GM19238 (cell line): ENCODE measurements at regions not wholly inside any gene's neighbourhood (a gene's known extent, or its start where the extent isn't known, plus 50 kb on each side); places are given as distances from the start of the nearest gene placed in this dataset.

Experiments used
- DNase-seq: peaks from one replicate; pipeline ENCODE4 v3.0.0; 2011; ENCODE audit warnings: low spot score; ENCODE audit not compliant: insufficient read length

DNA sequence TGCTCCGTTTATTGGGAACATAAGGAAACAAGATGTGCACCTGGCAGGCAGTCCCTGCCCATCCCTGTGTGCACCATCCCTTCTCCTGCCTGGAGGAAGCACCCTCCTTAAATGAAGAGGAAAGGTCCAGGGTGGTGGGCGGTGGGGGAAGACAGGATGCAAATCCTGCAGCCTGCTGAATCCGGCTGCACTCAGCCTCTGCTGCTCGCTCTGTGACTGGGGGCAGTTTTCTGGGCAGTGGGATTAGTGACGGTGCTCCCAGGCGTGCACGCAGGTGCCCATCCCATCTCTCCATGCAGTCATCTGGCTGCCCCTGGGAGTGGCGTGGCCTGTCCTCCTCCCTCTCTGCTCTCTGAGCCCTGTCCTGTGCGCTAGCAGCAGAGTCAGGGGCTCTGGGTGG is 371.3 kb upstream of the MYT1L start:
- DNase-seq = no peak

DNA sequence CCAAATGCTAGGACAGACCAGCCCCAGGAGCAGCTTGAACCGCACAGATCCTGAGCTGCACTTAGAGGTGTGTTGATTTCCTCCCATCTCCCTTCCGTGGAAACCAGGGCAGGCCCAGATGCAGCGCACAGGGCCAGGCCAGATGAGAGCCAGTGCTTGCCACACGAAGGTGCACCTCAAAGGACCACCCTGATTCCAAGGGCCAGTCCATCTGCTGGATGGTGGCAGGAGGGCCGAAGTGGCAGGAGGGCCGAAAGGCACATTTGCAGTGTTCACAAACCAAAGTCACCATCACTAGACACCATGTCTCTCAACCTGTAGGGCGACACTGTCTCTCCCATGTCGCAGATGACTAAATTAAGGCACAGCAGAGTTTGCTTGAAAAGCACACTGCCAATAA is 370.7 kb upstream of the MYT1L start:
- no peak for DNase-seq

DNA sequence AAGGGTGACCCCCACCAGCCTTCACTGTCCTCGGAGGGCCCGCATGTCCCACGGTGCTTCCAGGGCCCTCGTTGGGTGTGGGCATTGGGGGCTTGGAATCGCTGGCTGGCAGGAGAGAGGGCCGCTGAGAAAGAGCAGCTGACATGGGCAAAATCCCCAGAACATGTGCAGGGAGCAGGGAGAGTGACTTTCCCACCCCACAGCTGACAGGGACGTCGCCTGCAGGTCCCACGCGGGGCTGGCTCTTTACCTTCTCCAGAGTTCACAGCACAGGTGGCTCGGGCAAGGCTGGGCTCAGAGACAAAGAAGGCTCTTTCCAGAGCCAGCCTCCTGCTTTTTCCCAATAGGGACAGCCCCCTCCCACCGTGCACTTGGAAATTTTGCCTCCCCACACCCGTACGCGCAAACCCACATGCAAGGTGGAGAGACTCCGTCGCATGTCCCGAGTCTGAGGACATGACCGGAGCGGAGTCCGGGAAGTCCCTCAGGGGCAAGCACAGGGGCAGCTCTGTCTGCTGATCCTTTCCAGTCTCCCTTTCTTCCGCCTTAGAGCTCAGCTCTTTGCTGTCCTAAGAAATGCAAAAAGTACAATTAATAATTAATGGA is 370.2 kb upstream of the MYT1L start:
- no peak for DNase-seq

DNA sequence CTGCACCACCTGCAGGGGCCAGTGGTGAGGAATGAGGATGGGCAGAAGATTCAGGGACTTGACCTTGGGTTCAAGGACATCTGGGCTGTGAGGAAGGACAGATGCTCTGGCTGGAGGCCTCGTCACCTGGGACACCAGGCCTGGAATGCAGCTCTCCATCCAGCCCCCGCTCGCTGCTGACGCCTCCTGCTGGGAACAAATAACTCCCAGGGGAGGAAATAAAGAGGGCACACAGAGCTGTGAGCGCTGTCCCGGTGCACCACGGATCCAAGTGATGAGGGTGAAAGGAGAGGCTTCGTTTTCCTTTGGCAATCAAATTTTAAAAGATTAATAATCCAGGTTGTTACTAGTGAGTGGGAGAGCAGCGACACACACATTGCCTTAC is 368.0 kb upstream of the MYT1L start:
- DNase-seq = no peak

DNA sequence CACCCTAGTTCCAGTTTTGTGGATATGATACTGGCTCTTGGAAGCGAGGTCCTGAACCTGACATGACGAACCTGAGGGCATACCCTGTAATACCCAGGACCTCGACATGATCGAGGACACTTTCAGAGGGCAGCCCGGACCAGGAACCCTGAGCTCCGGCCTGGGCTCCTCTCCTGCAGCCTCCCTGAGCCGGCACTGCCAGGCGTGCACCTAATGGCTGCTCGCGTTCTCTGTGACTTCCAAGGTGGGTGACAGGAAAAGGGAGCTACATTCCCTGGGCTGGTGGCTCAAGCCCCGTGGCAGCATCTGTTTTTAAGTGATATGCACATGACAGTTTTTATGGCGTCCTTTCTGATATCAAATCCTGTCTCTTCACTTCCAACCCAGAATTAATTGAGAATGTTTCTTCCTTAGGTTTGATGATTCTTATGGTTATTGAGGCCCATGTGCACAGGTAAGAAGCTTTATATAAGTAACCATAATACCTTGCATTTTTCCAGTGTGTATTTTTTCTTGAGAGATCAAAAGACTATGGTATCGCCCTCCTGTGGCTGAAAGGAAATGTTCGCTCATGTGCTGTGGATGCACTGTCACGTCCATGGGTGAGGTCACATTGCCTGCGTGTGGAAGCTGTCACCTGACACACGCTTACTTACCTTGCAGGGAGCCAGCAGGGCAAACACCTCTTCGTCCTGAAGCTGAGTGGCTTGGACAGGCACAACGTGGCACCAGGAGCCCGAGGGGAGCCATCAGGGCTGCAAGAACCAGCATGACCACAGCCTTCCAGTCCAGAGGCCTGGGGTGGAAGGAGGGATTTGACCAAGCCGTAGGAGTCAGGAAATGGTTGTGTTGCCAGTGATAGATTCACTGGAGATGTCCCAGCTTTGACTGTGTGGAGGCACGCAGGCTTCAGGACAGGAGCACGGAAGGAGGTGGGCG is 367.4 kb upstream of the MYT1L start:
- no peak for DNase-seq

DNA sequence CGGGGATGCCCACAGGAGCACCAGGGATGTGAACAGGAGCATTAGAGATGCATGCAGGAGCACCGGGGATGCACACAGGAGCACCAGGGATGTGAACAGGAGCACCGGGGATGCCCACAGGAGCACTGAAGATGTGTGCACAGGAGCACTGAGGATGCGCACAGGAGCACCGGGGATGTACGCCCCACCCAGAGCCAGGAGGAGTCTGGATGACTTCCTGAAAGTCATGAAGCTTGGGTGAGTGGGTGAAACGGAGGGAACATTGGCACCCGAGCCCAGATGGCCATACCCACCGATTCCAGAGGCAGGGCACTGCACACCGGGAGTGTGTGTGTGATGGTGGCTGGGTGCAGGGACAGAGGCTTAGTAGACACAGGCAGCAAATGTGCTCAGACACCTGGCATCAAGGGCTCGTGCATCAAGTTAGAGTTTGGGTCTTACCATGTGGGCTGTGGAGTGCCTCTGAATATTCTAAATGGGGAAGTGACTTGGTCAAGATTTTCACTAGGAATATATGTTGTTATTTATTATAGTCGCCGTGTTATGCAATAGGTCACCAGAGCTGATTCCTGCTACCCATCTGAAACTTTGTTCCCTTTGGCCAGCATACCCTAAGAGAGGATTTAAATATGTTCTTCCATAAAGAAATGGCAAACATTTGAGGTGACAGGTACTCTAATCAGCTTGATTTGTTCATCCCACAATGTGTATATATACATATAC is 365.8 kb upstream of the MYT1L start:
- DNase-seq = no peak

DNA sequence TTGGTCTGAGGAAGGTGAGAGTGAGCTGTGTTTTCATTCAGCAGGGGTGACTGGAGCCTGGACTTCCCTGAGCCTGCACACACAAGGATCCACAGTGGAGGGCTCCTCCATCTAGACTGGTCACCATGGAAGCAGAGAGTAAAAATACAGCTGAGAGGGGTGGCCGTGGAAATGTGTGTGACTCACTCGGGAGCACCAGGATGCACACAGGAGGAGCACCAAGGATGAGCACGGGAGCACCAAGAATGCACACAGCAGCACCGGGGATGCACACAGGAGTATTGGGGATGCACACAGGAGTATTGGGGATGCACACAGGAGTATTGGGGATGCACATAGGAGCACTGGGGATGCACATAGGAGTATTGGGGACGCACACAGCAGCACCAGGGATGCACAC is 365.2 kb upstream of the MYT1L start:
- no peak for DNase-seq

DNA sequence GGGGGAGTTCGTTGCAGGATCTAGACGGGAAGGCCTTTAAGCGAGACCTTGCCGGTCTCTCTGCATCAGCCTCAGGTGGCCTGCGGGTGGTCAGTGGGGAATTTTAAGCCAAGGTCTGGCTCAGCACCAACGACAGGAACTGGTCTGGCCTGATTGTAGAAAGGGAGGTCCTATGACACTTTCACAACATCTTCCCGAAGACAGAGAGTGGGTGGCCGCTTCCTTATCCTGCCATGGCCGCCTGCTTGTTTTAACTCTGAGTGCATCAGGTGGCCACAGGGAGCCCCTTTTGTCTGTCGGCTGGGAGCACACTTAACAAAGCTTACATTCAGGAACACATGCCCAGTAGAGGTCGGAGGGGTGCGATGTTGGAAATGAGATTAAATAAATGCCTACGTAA is 363.7 kb upstream of the MYT1L start:
- DNase-seq = no peak

DNA sequence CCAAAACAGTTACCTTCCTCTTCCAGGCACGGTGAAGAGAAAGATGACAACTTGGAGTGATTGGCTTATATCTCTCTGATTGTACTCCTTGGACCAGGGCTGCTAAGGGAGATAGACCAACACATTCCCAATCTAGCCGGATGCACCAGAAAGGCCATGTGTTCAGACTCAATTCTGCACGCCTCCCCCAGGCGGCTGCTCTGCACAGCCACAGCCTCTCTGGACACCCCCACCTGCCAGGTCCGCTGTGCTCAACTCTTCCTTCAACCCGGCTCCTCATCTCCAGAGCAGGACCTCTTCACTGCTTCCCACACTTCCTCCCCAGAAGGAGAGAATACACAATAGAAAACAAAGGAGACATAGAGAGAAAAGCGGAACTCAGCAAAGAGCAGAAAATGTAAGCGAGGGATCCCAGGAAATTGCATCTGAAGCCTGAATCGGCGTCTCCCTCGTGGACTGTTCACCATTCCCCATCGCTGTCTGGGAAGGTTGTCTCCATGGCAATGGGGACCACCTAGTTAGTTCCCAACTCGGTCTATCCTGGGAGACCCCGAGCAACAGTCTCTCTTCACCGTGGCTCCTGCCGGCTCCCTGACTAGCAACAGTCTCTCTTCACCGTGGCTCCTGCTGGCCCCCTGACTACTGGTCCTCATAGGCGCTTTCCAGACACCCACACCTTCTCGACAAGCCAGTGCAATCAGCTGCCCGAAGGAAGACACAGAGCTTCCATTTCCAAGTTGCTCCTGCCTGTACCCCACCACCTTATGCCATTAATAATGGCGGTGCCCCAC is 361.7 kb upstream of the MYT1L start:
- no peak for DNase-seq

DNA sequence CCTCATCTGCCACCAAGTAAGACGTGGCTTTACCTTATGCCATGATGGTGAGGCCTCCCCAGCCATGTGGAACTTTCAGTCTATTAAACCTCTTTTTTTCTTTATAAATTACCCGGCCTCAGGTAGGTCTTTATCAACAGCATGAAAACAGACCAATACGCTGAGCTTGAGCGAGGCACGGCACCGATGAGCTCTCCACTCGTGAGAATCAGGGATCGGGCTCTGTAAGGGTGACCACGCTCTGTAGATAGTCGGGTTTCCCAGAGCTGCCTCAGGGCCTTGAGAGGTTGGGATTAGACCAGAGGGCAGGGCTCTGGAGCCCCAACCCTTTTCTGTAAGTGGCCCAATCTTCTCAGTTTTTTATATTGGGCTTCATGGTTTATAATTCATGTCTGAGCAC is 360.3 kb upstream of the MYT1L start:
- DNase-seq = no peak

DNA sequence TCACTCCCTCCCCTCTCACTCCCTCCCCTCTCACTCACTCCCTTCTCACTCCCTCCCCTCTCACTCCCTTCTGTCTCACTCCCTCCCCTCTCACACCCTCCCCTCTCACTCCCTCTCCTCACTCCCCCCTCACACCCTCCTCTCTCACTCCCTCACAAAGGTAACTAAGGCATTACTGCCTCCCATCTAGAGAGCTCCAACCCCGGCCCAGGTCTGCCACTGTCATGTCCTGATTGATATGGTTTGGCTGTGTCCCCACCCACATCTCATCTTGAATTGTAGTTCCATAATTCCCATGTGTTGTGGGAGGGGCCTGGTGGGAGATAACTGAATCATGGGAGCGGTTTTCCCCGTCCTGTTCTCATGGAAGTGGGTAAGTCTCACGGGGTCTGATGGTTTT is 359.9 kb upstream of the MYT1L start:
- DNase-seq = no peak

DNA sequence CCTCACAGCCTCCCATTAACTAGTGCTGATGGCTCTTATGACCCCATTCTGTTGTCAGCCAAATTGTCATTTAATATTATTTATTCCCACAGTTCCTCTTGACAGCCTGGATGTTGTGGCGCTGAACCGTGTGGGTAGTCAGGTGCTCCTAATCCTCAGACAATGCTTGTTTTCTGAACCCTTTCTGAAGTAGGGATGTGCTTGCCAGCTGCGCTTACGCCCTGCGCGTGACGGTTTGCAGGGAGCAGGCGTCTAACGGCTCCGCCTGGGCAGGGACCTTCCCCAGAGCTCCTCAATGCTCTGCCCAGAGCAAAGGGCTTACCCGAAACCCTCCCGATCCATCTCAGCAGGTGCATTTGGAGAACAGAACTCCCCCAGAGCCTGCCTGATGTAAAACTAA is 358.2 kb upstream of the MYT1L start:
- no peak for DNase-seq

DNA sequence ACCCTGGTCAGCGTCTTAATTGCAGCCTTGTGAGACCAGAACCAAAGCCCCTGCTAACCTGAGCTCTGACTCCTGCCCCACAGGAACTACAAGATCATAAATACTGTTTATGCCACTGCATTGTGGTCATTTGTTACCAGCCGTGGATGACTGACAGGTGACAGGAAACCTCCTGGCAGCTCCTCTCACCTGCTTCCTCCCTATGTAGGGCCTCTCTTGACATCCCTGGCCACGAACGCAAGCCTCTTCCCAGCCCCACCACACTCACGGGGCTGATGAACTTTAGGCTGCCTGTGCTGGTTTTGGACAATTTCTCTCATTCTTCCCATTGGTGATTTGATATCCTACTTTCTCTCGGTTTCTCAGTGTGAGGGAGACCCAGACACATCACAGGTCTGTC is 357.2 kb upstream of the MYT1L start:
- DNase-seq = no peak

DNA sequence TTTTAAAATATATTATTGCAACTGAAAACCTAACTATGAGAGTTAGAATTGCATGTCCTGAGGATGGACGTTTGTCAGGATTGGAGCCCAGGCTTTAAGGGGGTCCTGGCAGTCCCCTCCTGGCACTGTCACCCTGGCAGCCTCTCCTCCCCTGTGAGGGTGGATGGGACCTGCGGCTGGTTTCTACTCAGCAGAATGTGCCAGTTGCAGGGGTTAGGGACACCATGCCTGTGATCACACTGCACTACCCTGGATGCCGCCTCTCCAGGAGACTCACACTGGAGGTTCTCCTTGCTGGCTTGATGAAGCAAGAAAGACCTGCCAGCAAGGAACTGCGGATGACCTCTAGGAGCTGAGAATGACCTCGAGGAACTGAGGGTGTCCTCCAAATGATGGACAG is 356.7 kb upstream of the MYT1L start:
- DNase-seq = no peak

DNA sequence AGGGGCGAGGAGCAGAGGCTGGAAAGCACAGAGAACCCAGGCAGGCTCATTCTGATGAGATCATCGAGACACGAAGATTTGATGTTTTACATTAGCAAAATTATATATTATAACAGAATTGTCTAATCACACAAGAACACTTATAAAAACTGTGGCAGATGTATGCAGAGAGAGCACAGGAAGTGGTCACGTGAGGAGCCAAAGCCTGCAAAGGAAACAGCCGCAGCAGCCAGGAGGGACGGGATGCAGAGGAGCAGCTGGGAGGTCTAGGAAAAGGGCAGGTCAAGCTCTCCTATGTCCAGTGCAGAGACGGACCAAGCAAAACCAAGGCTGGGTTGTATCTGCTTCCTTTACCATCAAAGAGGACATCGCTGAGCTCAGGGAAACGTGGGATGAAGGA is 355.1 kb upstream of the MYT1L start:
- no peak for DNase-seq

DNA sequence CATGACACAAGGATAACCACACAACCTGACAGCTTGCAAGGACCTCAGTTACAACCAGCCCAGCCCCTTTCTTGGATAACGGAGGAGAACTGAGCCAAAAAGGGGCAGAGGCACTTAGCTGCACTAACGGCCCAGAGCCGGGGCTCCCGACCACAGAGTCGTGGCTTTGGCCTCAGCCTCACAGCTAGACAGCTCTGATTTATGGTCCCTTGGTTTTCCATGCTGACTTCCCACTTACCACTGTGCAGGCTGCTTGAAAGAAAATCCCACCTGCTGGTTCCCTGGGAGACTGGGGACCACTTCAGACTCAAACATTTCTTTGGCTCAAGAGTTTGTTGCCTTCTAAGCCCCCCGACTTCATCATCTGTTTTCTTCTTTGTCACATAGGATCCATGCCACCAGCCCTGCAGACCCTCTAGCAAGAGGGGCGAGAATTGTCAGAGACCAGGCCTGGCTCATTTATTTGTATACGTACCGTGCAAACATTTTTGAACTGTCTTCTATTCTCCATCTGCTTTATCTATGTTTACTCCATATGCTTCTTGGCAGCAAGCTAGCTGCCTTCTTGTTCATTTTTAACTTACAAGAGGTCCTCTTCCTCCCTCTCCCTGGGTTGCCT is 352.6 kb upstream of the MYT1L start:
- DNase-seq = no peak

DNA sequence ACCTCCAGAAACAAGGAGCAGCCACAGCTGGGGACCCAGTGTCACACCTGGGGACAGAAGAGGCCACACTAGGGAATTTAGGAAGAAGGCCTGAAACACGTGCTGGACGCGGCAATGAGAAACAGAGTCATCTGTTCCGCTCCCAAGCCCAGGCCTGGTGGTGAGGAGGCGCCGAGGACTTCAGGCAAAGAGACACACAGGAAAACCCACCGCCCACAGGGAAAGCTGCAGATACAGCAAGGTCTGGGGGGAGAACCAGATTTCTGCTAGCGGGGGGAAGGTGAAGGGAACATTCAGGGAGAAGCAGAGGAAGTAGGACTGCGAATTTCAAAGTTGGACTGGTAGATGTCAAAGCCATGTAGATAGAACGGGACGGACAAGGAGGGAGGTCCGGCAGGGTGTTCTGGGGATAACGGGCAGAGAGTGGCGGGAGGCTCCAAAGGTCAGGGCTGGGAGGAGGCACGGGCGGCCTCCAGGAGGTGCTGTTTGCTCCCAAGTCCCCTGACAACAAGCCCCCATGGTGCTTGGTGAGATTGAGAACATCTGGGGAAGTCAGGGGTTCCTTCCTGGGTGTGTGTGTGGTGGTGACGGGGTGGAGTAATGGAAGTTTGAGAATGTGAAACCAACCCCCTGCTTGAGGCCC is 351.7 kb upstream of the MYT1L start:
- DNase-seq = no peak

DNA sequence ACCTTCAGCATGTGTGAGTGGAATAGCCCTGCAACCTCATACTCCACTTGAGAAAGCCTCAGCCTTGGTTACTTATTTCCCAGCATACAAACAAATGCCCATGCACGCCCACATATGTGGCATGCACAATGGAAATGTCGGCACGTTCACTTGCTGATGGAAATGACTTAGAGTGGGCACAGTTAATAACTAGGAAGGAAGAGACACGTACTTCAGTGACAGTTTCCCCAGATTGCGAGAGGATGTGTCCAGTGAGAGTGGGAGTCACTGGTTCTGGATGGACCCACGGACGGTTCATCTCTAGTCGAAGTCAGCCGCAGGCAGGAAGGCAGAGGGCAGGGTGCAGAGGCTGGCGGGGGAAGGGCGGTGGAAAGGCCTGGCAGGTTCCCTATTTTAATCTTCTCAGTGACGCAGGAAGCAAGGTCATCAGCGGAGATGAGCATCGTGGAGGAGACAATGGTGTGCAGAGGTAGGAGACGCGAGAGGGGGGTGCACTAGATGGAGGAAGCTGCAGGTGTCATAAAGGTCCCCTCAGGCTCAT is 350.7 kb upstream of the MYT1L start:
- no peak for DNase-seq

DNA sequence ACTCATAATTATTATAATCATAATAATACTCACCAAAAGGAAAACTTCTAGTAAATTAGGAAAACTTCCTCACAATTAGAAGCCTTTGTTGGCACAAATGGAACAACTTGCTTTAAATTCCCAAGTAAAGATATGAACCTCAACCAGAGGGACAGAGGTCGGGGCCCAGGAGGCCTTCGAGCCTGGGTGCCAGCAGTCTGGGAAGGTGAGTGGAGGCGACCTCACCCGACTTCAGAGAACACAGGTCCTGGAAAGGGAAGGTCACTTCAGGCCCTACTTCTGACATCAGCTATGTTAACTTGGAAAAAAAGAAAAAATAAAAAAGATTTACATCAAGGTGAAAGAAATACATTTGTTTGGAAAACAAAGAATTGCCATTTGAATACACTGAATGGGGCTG is 350.0 kb upstream of the MYT1L start:
- DNase-seq = no peak

DNA sequence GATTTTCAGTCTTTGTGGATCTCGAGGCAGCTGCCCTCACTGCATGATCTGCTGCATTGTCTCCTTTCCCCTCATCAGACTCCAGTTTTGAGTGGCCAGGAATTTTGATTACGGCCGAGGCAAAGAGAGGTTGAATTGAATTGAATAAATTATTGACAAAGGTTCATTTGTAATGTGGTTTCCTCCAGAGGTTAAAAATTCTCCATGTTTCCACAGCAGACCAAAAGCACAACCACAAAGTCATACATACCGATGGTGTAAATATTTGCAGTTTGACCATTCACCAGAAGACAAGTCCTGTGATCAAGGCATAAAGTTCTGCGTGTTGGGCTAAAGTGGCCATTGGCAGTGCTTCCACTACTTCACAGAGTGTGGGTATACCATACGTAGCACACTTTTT is 343.8 kb upstream of the MYT1L start:
- DNase-seq = no peak
